ENCODE measurements at regions not wholly inside any gene's neighbourhood (a gene's known extent, or its start where the extent isn't known, plus 50 kb on each side); places are given as distances from the start of the nearest gene placed in this dataset.

DNA sequence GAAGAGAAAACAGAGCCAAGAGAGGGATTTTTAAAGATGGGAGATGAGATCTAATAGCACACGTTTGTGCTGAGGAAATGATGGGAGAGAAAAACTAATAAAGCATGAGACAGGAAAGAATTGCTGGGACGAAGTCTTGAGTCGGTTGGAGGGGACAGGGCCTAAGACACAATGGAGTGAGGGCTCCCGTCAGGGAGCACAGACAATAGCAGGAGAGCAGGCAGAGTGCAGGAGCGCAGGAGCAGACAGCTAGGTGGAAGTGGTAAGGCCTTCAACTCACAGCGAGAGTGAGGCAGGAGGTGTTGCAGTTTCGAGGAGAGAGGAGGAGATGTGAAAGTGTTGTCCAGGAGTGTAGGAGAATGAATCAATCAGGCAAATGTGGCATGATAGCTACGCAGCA lies 59.9 kb upstream of the SOX13 start:
- no peak for TF ChIP-seq BACH1 (IDR thresholded peaks at IDR 0.05; ENCODE audit: low read length)
- no peak for TF ChIP-seq POLR2AphosphoS5 (IDR thresholded peaks at IDR 0.05; ENCODE audit: low read depth, low read length)
- no peak for TF ChIP-seq POLR2A (IDR thresholded peaks at IDR 0.05; ENCODE audit: control extremely low read depth in 1 of 2, low read depth in 2 of 2, low read length in 2 of 2)
